Mesothelial cell of epicardium (in vitro differentiated cells): ENCODE measurements at regions not wholly inside any gene's neighbourhood (a gene's known extent, or its start where the extent isn't known, plus 50 kb on each side); places are given as distances from the start of the nearest gene placed in this dataset.

ENCODE experiments used
- DNase-seq, 2 experiments: peaks; one replicate each; pipeline ENCODE4 v3.0.0; 2021; ENCODE audit warnings: low spot score in 2 of 2; ENCODE audit not compliant: unreplicated experiment in 2 of 2
- H3K27ac Mint-ChIP-seq: 2 replicates; pipeline ENCODE4 v1.8.0; 2021; ENCODE audit warnings: mixed read lengths
- H3K27me3 Mint-ChIP-seq: 2 replicates; pipeline ENCODE4 v1.8.0; 2021; ENCODE audit warnings: low read depth, mixed read lengths
- H3K36me3 Mint-ChIP-seq: 2 replicates; pipeline ENCODE4 v1.8.0; 2021; ENCODE audit warnings: mixed read lengths
- H3K4me1 Mint-ChIP-seq: 2 replicates; pipeline ENCODE4 v1.8.0; 2021; ENCODE audit warnings: mixed read lengths
- H3K4me3 Mint-ChIP-seq: 2 replicates; pipeline ENCODE4 v1.8.0; 2021; ENCODE audit warnings: mild to moderate bottlenecking, moderate library complexity, mixed read lengths
- H3K9me3 Mint-ChIP-seq: 2 replicates; pipeline ENCODE4 v1.8.0; 2021; ENCODE audit warnings: mixed read lengths
- TF ChIP-seq, protein P1 (sequence below): fragments of 200-600 bp; sonication (generic); IDR thresholded peaks from one replicate; pipeline ENCODE4 v1.5.0; 2021; ENCODE audit warnings: antibody characterized with exemption; ENCODE audit not compliant: unreplicated experiment

DNA sequence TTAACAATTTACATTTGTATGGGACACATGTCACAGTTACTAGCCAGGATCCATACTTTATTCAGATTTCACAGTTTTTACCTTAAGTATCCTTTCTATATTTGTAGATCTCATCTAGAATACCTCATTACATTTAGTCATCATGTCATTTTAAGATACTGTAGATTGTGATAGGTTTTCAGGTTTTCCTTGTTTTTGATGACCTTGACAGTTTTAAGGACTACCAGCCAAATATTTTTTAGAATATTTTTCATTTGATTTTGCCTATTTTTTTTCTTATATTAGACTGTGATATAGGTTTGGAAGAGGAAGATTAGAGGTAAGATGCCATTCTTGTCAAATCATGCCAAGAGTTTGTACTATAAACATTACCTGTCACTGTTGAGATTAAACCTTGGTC lies 460.3 kb downstream of the ANKRD7 start:
- H3K4me1 Mint-ChIP-seq: no peaks in the 10 kb centered on the region
- no peaks in the 10 kb centered on the region for H3K9me3 Mint-ChIP-seq
- no peak overlapping the region for H3K4me3 Mint-ChIP-seq
- DNase-seq: no peak
- no peak overlapping the region for H3K27ac Mint-ChIP-seq
- no peaks in the 10 kb centered on the region for H3K27me3 Mint-ChIP-seq
- no peaks in the 10 kb centered on the region for H3K36me3 Mint-ChIP-seq
- TF ChIP-seq, protein P1, sequence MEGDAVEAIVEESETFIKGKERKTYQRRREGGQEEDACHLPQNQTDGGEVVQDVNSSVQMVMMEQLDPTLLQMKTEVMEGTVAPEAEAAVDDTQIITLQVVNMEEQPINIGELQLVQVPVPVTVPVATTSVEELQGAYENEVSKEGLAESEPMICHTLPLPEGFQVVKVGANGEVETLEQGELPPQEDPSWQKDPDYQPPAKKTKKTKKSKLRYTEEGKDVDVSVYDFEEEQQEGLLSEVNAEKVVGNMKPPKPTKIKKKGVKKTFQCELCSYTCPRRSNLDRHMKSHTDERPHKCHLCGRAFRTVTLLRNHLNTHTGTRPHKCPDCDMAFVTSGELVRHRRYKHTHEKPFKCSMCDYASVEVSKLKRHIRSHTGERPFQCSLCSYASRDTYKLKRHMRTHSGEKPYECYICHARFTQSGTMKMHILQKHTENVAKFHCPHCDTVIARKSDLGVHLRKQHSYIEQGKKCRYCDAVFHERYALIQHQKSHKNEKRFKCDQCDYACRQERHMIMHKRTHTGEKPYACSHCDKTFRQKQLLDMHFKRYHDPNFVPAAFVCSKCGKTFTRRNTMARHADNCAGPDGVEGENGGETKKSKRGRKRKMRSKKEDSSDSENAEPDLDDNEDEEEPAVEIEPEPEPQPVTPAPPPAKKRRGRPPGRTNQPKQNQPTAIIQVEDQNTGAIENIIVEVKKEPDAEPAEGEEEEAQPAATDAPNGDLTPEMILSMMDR: no peak

- Mint-ChIP-seq H3K4me1 (no peaks in the 10 kb centered on the region), H3K27me3 (no peaks in the 10 kb centered on the region), H3K36me3 (no peaks in the 10 kb centered on the region), H3K9me3 (no peaks in the 10 kb centered on the region), H3K27ac (no peak overlapping the region), H3K4me3 (no peak overlapping the region)
- no peak for DNase-seq
- TF ChIP-seq, protein P1: no peak
Measured at GRCh38 chr7:118689403-118689802, 464.9 kb downstream of the ANKRD7 start.

- no peaks in the 10 kb centered on the region for H3K36me3 Mint-ChIP-seq
- H3K27ac Mint-ChIP-seq: no peak overlapping the region
- H3K27me3 Mint-ChIP-seq: no peaks in the 10 kb centered on the region
- no peaks in the 10 kb centered on the region for H3K4me1 Mint-ChIP-seq
- TF ChIP-seq, protein P1: no peak
- H3K4me3 Mint-ChIP-seq: no peak overlapping the region
- H3K9me3 Mint-ChIP-seq: no peaks in the 10 kb centered on the region
- DNase-seq: no peak
Measured at GRCh38 chr7:118696879-118697278, 472.4 kb downstream of the ANKRD7 start.

GRCh38 chr7:118699222-118699621 lies 474.7 kb downstream of the ANKRD7 start:
- no peaks in the 10 kb centered on the region for H3K9me3 Mint-ChIP-seq
- H3K27me3 Mint-ChIP-seq: no peaks in the 10 kb centered on the region
- H3K36me3 Mint-ChIP-seq: no peaks in the 10 kb centered on the region
- no peak for DNase-seq
- H3K4me1 Mint-ChIP-seq: no peaks in the 10 kb centered on the region
- H3K4me3 Mint-ChIP-seq: no peak overlapping the region
- TF ChIP-seq, protein P1: no peak
- no peak overlapping the region for H3K27ac Mint-ChIP-seq

GRCh38 chr7:118708741-118709140 lies 484.2 kb downstream of the ANKRD7 start:
- peaks cover 9% of the 10 kb centered on the region for H3K4me1 Mint-ChIP-seq
- no peaks in the 10 kb centered on the region for H3K36me3 Mint-ChIP-seq
- H3K27me3 Mint-ChIP-seq: no peaks in the 10 kb centered on the region
- DNase-seq: no peak
- no peak overlapping the region for H3K4me3 Mint-ChIP-seq
- TF ChIP-seq, protein P1: no peak
- no peaks in the 10 kb centered on the region for H3K9me3 Mint-ChIP-seq
- no peak overlapping the region for H3K27ac Mint-ChIP-seq

DNA sequence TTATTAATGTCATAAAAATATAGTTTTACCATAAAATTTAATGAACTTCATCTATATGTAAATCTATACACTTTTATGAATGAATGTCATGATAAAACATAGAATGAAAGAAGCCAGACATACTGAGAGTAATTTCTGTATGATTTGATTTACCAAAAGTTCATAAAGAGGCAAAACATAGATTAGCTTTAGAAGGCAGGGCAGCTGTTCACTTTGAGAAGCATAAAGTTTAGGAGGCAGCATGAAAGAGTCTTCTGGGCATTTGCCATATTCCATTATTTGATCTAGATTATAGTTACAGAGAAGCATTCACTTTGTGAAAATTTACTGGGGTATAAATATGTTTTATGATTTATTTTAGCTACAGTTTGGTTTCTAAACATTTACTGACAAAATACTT lies 487.2 kb downstream of the ANKRD7 start:
- Mint-ChIP-seq H3K4me3 (no peak overlapping the region), H3K36me3 (no peaks in the 10 kb centered on the region)

More for the DNA sequence above, 487.2 kb downstream of the ANKRD7 start:
- TF ChIP-seq, protein P1: no peak
- H3K4me1 Mint-ChIP-seq: peaks cover 7% of the 10 kb centered on the region
- DNase-seq: no peak
- no peak overlapping the region for H3K27ac Mint-ChIP-seq
- H3K27me3 Mint-ChIP-seq: no peaks in the 10 kb centered on the region
- no peaks in the 10 kb centered on the region for H3K9me3 Mint-ChIP-seq
